Spinal cord (tissue), 9 donors: ENCODE measurements at regions not wholly inside any gene's neighbourhood (a gene's known extent, or its start where the extent isn't known, plus 50 kb on each side); places are given as distances from the start of the nearest gene placed in this dataset.
"Not testable (repeated sequence)": the region's sequence is repeated elsewhere in the genome, so short reads cannot be mapped to it uniquely, and the experiment has no call there.

Source experiments
- DNase-seq, 6 donors: peaks; one replicate each; pipeline versions ENCODE4 v3.0.0 to v3.0.0-alpha.2; 2013 to 2015; ENCODE audit warnings: low spot score in 6 of 6, low read depth in 4 of 6
- H3K27ac ChIP-seq: one replicate; pipeline ENCODE4 v1.5.1; 2013; ENCODE audit warnings: low read depth, low read length, control low read depth
- H3K27me3 ChIP-seq: one replicate; pipeline ENCODE4 v1.6.1; 2013; ENCODE audit warnings: low read length; ENCODE audit not compliant: control insufficient read depth, insufficient read depth
- H3K36me3 ChIP-seq: one replicate; pipeline ENCODE4 v1.6.1; 2013; ENCODE audit warnings: low read length; ENCODE audit not compliant: control insufficient read depth, insufficient read depth
- H3K4me1 ChIP-seq: one replicate; pipeline ENCODE4 v1.6.1; 2013; ENCODE audit warnings: low read length; ENCODE audit not compliant: control insufficient read depth, insufficient read depth
- H3K4me3 ChIP-seq: one replicate; pipeline ENCODE4 v1.5.1; 2013; ENCODE audit warnings: low read depth, low read length, control low read depth
- H3K9me3 ChIP-seq: one replicate; pipeline ENCODE4 v1.6.1; 2013; ENCODE audit warnings: low read length; ENCODE audit not compliant: control insufficient read depth, insufficient read depth
- WGBS: methylation state at CpG from one replicate; pipeline ENCODE4 v1.1.5; 2013; ENCODE audit warnings: missing lambda C conversion rate; ENCODE audit not compliant: insufficient coverage; 5-methylcytosine and 5-hydroxymethylcytosine counted together
- donor health status: healthy.

DNA sequence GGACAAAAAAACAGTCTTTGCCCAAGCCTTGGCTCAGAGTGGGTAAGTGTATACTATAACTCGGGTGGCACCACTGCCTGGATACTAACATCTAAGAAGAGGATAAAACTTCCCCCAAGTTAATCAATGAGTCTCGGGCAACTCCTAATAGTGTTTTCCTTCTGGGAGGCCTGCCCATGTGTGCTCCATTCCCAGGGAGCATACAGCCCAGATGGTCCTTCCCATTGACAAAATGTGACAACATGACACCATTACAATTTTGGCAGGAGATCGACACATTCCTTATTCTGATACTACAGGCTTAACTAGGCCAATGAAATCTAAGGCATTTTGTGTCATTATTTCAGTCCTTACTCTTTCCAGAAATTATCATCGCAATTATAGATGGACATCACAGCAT, 52.7 kb upstream of the CRIM1 start:
- Histone ChIP-seq H3K4me3 (no peak overlapping the region), H3K4me1 (no peaks in the 10 kb centered on the region), H3K36me3 (no peaks in the 10 kb centered on the region), H3K27ac (no peak overlapping the region), H3K27me3 (no peaks in the 10 kb centered on the region), H3K9me3 (no peaks in the 10 kb centered on the region)
- DNase-seq, result peak in 1 of 6 donors; percentile 72
- 92% methylated on average over 3 of the region's 4 CpGs for WGBS

GRCh38 chr2:36301843-36302242, 53.7 kb upstream of the CRIM1 start:
- no peak overlapping the region for H3K27ac ChIP-seq

DNA sequence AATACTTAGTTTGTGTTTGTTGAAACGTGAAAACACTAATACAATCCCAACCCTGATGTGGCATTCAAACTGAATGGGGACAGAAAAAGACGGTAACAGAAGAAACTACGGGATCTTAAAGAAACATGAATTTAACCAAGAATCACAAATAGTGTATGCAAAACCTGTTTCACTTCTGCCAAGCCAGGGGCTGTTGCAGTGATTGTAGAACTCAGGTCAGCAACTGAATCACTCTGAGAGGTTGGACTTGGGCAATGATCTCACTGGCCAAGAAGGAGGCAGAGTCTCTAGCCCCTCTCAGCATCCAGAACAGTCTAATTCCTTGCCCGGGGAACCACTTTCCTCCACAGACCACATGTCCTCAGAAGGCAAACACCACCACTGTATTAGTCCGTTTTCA, 54.9 kb upstream of the CRIM1 start:
- Histone ChIP-seq H3K4me3 (no peak overlapping the region), H3K27me3 (no peaks in the 10 kb centered on the region), H3K27ac (no peak overlapping the region), H3K9me3 (no peaks in the 10 kb centered on the region), H3K36me3 (no peaks in the 10 kb centered on the region), H3K4me1 (no peaks in the 10 kb centered on the region)
- WGBS, result 80% methylated on average over 2 of the region's 5 CpGs
- DNase-seq, result no peak

More at GRCh38 chr2:36301843-36302242, 53.7 kb upstream of the CRIM1 start:
- Histone ChIP-seq H3K4me3 (no peak overlapping the region), H3K9me3 (no peaks in the 10 kb centered on the region), H3K27me3 (no peaks in the 10 kb centered on the region), H3K4me1 (no peaks in the 10 kb centered on the region), H3K36me3 (no peaks in the 10 kb centered on the region)
- WGBS, result 100% methylated on average over 2 of the region's 5 CpGs
- DNase-seq, result no peak

GRCh38 chr2:36296798-36297197, 58.8 kb upstream of the CRIM1 start:
- no peaks in the 10 kb centered on the region for H3K9me3 ChIP-seq
- whole genome bisulfite sequencing, result no CpG with 5 or more reads among the region's 4 CpGs
- no peak overlapping the region for H3K4me3 ChIP-seq

DNA sequence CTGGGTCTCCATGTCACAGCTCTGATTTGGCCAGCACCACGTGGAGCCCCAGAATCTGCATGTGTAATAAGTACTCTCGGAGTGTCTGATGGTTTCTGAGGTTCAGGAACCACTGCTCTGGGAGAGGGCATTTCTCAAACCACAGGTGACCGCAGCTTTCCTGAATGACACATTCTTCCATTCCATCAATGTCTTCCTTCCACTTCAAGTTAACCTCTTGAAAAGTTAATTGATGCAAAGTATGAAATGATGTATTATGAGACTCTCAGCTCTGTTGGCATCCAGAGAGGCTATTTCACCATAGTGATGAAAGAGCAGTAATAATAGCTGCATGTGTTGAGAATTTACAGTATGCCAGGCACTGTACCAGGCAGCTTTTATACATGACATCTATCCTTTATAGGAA, 61.3 kb upstream of the CRIM1 start:
- DNase-seq, result no peak
- no peak overlapping the region for H3K27ac ChIP-seq
- H3K27me3 ChIP-seq, result no peaks in the 10 kb centered on the region
- H3K4me3 ChIP-seq, result no peak overlapping the region
- H3K36me3 ChIP-seq, result no peaks in the 10 kb centered on the region
- WGBS, result no CpG with 5 or more reads among the region's 3 CpGs
- no peaks in the 10 kb centered on the region for H3K9me3 ChIP-seq
- H3K4me1 ChIP-seq, result no peaks in the 10 kb centered on the region

More at GRCh38 chr2:36296798-36297197, 58.8 kb upstream of the CRIM1 start:
- Histone ChIP-seq H3K4me1 (no peaks in the 10 kb centered on the region), H3K27me3 (no peaks in the 10 kb centered on the region), H3K36me3 (no peaks in the 10 kb centered on the region), H3K27ac (no peak overlapping the region)
- DNase-seq, result peak in 1 of 6 donors; percentile 79

DNA sequence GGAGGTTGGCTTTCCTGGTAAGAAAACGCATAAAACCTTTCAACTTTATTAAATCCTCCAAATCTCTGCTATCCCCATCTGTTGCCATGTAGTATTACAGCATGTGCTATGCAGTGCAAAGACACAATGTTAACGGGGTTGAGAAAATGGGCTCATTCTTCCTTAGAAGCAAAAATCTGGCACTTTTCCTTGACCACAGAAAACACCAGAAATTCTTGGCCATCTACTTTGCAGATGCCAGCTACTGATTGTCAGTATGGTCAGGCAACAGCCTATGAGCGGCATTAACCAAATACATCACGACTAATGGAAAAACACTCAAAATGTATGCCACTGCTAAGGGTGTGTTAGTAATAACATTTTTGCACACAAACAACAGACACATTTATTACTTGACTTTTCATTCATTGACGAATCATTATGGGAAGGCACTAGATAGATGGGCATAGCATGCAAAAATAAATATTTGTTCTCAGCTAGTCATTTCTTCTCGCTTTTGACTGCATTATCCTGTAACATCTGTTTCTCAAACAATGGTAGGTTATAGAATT, 65.2 kb upstream of the CRIM1 start:
- no peak overlapping the region for H3K4me3 ChIP-seq
- 29% methylated on average over 1 of the region's 6 CpGs for WGBS

DNA sequence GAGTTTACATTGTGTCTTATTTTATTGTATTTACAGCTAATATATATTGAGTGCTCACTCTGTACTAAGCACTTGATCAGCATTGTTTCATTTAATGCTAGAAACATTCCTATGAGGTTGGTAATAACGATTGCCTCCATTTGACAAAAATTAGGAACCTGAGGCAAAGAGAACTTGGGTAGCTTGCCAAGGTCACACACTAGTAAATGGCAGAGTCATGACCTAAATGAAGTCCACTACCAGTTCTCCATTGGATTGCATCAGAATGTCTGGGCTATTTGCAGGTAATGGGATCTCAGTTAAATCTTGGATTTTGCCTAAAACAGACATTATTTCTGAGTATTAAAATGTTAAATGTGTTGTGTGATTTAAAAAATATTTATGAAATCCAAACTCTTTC, 65.8 kb upstream of the CRIM1 start:
- H3K27ac ChIP-seq, result no peak overlapping the region
- no peaks in the 10 kb centered on the region for H3K9me3 ChIP-seq
- H3K36me3 ChIP-seq, result no peaks in the 10 kb centered on the region
- DNase-seq, result no peak
- H3K4me3 ChIP-seq, result no peak overlapping the region
- no peaks in the 10 kb centered on the region for H3K27me3 ChIP-seq
- no peaks in the 10 kb centered on the region for H3K4me1 ChIP-seq
- 88% methylated on average over 1 of the region's 1 CpG for WGBS

More for the DNA sequence above, 65.2 kb upstream of the CRIM1 start:
- peak in 2 of 6 donors; percentile 32 to 35 for DNase-seq
- Histone ChIP-seq H3K36me3 (no peaks in the 10 kb centered on the region), H3K27me3 (no peaks in the 10 kb centered on the region), H3K9me3 (no peaks in the 10 kb centered on the region), H3K27ac (no peak overlapping the region), H3K4me1 (no peaks in the 10 kb centered on the region)

DNA sequence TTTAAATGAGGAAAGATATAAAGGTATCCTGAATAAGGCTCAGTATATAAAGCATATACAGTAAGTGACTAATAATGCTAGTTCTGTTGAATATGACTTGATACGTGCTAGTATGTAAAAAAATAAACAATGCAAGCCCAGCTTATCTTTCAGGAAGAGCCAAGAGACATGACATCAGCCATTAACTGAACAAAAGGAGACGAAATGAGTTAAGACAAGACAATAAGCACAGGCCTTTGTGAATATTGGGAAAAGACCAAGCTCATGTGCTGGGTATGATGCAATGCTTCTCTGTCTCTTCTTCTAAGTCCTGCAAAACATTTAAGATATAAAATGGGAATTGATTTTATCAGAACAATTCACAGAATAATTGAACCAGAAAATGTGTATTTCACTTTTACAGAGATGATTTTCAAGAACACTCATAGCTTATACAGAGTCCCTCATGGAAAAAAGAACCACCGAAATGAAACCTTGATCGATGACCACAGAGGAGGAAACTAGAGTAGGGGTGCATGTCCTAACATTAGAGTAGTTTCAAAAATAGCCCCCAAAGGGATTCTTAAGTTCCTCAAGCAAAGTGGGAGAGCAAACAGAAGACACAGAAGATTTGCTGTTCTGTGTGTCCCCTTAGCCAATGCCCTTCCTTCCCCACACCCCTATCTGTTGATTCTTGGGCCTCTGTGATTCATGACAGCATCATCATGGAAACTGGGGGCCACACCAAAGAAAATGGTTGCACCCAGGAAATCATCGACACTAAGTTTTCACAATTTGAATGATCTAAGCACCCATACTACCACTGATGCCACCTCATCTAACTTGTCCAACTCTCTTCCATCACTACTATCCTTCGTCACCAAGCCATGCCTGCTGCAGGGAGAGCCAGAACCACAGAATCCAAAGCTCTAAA, 68.0 kb upstream of the CRIM1 start:
- WGBS, result 100% methylated on average over 2 of the region's 6 CpGs

GRCh38 chr2:36279506-36279905, 76.1 kb upstream of the CRIM1 start:
- H3K36me3 ChIP-seq, DNase-seq, H3K9me3 ChIP-seq, H3K27ac ChIP-seq, H3K4me1 ChIP-seq, H3K4me3 ChIP-seq, H3K27me3 ChIP-seq: not testable (repeated sequence)
- WGBS, result 92% methylated on average over 5 of the region's 7 CpGs

More for the DNA sequence above, 68.0 kb upstream of the CRIM1 start:
- Histone ChIP-seq H3K27me3 (no peaks in the 10 kb centered on the region), H3K36me3 (no peaks in the 10 kb centered on the region), H3K4me3 (no peak overlapping the region), H3K27ac (no peak overlapping the region), H3K4me1 (no peaks in the 10 kb centered on the region), H3K9me3 (no peaks in the 10 kb centered on the region)
- DNase-seq, result no peak
